GM21619 (cell line): ENCODE measurements at regions not wholly inside any gene's neighbourhood (a gene's known extent, or its start where the extent isn't known, plus 50 kb on each side); places are given as distances from the start of the nearest gene placed in this dataset.

Experiments used
- ATAC-seq: cut with Tn5 transposase; IDR thresholded peaks from one replicate; pipeline ENCODE4 v1.9.1; 2021; ENCODE audit not compliant: unreplicated experiment

DNA sequence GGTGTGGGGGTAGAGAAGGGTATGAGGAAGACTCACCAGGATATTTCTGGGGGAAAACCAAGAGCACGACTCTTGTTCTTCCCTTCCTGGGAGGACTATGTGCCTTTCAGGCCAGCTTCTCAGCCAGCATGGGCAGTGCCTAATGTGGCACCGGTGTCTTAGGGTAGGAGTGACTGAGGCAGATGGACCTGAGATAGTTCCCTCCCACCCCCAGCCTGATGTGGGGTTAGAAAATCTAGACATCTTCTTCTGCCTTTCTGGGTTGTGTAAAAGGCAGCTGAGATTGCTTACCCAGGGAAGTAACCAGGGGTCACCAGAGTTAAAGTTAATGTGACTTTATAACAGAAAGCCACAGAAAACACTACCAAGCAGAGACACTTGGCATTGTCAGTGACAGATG lies 127.3 kb downstream of the TMA16 start:
- ATAC-seq, result no peak

DNA sequence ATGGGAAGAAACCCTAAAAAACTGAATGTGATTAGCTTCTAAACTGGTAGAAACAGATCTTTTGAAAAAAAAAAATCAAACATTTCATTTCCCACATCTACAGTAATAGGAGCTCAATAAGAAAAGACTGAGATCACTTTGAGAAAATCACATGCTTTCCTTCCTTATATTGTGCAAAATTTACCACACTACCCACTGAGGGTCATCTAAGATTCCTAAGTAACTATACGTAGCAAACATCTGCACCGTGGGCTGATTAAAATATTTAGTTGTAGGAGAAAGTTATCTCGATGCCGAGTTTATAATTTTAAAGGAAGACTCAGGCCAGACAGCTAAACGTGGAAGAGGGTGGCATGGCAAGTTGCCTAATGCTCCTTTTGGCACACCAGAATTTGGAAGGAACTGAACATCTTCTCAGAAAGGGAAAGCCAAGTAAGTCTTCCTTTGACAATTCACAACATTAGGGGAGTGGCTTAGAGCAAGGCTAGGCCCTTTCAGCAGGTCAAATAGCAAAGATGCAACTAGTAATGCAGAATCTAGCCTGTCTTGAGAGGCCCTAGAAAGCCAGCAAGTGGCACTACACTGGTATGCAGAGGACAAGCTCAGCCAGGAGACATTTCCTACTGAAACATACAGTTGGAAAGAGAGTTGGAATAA lies 128.0 kb downstream of the TMA16 start:
- no peak for ATAC-seq

DNA sequence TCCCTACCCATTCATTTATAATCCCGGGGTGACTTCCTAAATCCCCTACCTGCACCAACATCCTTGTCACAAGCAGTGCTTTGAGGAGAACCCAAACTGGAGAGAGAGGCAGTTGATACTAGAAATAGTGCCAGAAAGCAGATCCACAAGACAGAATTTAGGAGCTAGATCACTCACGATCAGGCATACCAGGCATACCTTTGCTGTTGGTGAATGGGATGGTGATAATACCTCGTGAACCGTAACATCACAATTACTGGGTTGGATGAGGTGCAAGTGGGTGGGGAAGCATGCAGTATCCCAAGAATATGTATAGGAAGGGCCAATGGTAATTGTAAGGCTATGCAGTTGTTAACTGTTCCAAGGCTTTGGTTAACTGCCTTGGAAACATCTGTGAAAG lies 129.3 kb downstream of the TMA16 start:
- no peak for ATAC-seq

DNA sequence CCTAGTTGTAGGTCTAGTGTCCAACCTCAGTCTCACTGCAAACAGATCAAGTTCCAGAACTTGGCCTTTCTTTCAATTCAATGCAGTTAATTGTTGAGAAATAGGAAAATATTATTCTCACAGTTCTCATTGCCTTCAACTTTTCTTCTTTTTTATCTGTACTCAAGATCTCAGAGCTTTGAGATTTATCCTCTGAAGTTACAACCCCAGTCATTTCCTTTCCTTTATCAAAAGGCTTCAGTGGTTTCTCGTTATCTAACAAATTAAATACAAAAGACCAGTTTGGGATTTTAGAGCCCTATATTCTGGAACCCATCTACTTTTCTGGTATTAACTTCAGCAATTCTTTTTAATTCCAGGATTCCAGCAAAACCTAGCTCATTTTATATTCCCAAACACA lies 130.2 kb downstream of the TMA16 start:
- no peak for ATAC-seq

DNA sequence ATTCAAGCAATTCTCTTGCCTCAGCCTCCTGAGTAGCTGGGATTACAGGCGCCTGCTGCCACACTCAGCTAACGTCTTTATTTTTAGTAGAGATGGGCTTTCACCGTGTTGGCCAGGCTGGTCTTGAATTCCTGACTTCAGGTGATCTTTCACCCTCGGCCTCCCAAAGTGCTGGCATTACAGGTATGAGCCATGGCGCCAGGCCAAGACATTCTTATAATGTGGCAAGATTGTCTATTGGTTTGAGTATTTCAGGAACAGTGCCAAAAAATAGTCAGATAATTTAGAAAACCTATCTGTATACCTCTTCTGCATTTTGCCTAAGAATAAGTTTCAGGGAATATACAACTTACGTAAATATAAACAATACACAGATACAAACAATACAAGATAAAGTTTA lies 136.8 kb downstream of the TMA16 start:
- no peak for ATAC-seq

DNA sequence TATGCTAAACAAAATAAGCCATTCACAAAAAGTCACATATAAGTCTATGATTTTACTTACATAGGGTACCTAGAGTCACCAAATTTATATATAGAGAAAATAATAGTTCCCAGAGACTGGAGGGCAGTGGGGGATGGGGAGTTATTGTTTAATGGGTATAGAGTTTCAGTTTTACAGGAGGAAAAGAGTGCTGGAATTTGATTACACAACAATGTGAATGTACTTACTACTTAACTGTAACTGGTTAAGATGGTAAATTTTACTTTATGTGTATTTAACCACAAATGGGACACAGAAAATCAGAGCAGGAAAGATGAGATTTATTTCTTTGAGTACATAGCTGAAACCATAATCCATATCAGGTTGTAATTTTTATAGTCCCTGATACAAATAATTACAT lies 144.4 kb downstream of the TMA16 start:
- ATAC-seq, result no peak

DNA sequence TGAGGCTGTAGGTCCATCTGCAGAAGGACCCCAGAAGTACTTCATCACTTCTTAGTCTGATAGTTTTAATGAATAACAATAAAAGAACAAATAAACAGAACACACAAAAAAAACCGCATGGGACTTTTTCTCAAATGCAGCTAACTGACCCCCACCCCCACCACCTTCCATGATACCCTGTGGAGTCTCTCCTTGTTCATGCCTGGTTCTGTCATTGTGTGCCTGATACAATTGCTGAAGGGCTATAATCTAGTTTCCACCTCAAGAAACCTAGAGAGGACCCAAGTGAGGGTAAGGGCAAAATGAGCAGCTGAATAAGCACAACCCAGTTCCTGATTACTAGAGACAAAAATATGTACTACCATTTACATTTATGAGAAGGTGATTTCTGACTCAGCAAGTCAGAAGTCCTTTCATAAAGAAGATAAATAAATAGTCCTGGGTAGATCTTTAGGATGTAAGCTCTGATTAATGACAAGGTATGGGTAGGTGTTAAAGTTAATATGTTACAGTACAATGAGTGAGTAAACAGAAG lies 155.1 kb downstream of the TMA16 start:
- no peak for ATAC-seq

DNA sequence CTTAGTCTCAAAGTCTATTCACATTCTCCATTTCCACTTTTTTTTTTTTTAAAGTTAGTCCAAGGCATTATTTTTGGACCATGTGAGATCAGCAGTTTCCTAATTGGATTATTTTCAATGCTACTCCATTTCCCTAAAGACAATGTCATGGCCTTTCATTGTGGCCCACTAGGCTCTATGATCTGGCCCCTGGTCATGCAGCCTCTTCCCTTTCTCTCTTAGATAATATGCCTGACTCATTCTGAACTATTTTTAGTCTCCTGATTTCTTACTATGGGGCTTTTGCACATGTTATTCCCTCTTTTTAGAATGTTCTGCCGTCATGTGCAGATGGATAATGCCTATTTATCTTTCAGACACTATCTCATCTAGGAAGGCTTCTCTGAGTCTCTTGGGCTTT lies 157.3 kb downstream of the TMA16 start:
- ATAC-seq, result no peak

DNA sequence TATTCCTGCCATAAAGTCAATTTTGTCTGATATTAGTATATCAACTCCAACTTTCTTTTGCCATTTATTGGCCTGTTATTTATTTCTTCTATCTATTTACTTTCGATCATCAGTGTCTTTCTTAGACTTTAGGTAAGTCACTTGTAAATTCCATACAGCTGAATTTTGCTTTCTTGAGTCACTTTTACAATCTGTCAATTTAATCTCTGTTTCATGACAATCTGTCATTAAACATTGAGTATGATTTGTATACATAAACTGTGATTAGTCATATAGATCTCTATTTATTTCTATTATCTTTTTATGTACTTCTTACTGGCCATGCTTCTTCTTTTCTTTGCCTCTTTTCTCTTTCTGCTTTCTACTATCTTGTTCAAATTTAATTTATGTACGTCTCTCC lies 160.1 kb downstream of the TMA16 start:
- no peak for ATAC-seq

DNA sequence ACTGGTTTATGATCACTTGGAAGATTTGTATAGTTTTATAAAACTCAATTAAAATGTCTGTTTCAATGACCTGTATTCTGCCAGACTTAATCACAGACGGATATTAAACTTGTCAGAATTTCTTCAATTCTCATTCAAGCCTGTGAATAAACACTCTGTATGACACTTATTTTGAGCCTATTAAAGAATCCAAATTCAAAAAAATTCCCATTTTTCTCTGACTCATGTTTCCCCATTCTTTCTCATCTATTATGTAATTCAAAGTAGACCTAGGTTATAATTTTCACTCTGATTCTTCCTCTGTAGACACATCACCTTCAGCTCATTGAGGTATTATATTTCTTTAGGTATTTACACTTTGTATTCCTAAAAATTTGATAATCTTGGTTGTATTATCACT lies 166.1 kb downstream of the TMA16 start:
- ATAC-seq, result no peak

DNA sequence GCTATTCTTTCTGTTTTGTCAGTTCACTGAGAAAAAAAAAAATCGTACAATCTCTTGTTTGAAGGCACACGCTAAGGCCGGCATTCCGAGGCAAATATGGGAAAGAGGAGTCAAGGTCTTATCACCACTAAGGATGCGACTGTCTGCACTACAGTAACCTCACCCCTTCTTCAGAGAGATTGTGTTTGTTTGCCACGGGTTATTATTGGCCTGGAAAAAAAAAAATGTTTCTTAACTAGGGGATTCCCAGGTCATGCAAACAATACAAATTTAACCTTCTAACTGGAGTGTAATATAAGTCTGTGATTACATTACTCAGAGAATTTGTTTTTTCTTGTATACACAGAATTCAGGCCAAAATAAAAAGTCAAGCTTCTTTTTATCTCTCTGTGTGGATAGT lies 168.3 kb downstream of the TMA16 start:
- ATAC-seq, result peak; percentile 30

DNA sequence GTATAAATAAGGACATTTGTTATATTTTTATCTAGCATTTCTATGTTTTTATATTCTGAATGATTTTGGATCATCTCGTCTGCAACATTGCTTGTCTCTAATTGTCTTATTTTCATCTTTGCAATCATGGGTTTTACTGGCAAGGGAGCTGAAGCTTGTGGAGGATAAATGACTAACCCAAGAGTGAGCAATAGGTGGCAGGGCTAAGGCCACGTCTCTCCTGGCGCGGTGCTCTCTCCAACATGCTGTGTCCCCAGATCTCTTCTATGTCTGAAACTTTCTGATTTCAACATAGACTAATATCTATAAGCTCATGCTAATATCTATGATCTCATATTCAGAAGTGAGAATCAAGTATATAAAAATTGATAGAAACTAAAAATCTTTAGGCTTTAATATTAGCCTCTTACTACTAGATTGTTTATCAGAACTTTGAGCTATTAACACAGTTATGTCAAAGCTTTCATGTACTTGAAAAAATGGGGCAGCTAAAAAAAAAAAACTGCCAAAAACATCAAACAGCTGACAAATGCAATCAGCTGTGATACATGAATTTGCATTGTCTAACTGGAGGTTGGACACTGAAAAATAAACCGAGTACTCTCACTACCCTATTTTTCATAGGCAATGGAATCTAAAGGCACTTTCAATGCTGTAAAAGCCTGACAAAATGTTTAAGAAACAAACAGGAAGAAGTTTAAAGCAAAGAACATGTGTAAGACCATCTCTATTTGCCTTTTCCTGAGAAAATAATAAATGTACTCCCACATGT lies 169.2 kb downstream of the TMA16 start:
- peak; percentile 78 for ATAC-seq

DNA sequence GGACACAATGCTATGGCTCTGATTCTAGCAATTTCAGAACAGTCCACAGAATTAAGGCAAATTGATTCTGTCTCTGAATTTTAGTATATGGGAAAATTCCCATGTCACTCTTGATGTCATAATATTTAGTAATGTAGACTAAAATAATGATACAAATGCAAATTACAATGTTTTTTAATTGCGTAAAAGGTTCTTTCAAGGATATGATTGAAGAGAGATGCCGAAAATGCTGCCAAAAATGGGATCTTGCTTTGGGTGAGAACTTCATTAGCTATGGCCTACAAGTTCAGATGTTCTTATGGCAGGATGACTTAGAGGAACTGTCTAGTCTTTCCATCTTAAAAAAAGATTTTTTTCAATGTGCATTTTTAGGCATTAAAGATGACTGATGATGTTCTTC lies 170.6 kb downstream of the TMA16 start:
- no peak for ATAC-seq

DNA sequence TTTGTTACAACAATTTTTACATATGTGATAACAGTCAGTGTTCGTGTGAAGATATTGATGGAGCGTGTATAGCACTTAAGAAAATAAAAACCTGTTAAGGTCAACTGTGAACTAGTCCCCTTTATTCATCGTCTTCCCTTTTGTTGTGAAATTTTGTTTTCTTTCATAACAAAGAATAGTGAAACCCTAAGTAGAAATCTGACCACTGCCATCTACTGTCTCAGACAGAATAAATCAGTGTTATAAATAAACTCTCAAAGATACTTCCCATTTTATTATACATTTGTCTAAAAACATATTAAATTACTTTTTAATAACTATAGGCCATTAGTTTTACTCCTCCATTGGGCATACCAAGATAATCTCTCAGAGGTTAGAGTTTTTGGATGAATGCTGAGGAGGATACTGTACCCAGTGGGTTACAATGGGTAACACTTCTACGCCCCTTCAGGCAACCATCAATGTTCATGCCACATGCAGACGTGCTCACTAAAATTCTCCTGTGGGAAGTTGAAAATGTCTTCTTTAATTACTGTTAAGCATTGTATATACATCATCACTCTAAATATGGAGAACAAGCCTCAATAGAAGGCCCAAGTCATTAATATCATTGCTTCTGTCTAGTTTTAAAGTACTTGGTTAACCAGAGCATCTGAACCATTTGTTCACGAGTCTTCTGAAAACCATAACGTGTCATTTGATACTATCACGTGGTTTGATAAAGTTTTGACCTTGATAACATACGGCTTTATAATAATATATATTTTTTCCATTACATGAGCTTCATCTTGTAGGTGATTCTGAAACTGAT lies 171.2 kb downstream of the TMA16 start:
- no peak for ATAC-seq

DNA sequence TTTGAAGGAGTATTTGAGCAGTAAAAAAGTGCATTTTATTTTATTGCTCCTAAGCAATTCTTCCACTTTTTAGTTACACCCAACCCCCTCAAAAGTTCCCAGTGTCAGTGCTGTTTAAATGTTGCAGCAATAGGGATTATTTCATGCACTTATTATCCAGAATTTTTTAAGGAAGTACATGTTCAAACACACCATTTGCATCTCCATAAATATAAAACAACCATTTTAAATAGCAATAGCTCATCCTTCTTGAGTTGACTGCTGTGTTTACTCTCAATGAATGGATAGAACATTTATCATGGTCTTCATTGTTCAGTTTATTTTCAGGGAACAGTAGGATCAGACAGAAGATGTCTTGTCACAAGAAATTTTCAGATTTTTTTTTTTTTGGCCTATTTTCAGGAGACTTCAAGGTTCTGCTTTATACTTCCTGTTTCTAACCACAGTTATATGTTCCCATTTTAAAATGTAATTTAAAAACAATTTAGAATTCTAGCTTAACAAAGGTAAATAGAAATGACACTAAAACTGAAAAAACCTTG lies 171.9 kb downstream of the TMA16 start:
- no peak for ATAC-seq

DNA sequence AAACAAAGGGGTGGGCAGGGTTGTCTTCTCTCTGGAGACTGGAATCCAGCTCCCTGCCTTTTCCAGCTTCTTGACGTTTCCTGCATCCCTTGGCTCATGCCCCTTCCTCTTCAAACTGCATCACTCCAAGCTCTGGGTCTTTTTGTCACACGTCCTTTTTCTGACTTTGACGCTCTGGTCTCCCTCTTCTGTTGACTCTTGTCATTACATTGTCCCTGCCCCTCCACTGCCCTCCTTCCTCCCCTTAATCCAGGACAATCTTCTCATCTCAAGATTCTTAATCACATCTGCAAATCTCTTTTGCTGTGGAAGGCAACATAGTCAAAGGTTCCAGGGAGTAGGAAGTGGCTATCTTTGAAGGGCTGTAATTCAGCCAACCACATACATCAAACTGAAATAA lies 178.3 kb downstream of the TMA16 start:
- ATAC-seq, result no peak

DNA sequence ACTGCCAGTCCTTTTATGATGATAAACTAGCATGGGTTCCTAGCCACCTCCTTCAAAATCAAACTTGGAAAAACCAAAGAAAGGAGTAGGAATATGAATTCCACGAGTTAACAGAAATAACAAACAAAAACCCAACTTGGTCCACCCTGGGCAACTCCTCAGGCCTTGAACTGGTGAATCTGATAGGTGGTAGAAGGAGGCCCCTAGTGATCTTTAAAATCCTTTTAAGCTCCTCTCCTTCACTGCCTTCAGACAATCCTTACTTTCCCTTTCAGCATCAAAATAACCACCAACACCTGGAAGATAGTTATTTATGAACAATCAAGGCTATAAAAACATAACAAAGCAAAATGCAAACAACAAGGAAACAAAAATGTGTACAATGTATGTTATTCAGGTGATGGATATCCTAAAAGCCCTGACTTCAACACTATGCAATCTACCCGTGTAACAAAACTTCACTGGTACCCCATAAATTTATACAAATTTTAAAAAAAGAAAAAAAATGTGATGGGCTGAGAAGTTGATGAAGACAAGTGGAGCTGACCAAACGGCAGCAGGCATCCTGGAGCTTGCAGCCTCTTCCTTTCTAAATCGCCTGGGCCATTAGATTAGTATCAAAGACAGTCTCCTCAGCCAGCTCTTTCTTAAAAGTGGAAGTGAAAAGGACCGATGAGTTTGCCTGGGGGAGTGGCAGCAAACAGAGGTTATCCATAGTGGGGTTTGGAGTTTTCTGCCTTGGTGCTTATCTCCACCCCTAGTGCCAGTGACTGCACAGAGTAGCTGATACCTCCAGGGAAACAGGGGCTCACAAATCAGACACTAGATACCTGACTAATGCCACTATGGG lies 179.6 kb downstream of the TMA16 start:
- peak; percentile 49 for ATAC-seq

DNA sequence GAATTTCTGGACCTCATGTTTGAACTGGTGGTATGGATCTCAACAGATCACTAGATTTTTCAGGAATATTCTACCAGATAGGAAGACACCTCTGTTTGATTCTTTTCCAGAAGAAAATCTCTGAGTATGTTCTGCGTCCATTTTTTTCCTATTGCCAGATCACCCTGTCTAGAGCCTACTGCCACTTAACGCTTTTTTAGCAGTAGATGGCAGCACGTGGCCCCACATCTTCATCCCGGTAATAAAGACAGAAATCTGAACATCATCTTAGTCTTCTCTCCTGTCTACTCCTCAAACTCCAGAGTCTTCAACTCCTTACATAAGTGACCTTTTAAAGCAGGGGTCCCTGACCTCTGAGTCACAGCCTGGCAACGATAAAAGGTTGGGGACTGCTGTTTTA lies 184.7 kb downstream of the TMA16 start:
- no peak for ATAC-seq

DNA sequence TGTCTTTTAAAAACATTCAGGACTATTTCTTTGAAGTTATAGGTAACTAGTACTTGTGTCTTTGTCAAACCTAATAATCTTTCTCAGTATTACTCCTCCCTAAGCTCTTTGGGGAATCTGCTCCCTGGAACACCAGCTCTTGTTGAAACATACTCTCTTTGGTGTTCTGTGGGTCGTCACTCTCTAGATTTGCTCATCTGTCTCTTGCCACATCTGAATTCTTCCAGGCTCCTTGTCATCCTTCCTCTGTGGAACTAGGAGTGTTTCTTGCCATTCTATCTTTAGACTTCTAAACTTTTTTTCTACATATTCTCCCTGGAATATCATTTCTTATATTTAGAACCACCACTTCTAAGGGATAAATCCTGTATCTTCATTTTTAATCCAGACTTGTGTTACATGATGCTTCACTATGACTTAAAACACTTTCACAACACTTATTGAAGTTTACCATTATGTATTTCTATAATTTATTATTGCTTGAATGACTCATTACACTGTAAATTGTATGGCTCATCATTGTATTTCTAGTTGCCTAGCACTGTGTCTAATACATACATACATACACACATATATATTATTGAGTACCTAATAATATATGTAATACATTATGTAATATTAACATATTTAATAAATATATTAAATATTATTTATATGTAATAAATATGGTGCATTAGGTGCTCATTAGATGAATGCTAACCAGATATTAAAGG lies 186.1 kb downstream of the TMA16 start:
- ATAC-seq, result no peak
